Esophagus squamous epithelium (tissue), 4 donors: ENCODE measurements at regions not wholly inside any gene's neighbourhood (a gene's known extent, or its start where the extent isn't known, plus 50 kb on each side); places are given as distances from the start of the nearest gene placed in this dataset.

Experiments
- CTCF ChIP-seq, 6 experiments: fragments of 450-650 bp in 4 of 6; fragments of 200-600 bp in 2 of 6; sonication (generic) in 2 of 6; IDR thresholded peaks; one replicate each; pipeline ENCODE4 v1.5.1; 2016 to 2019; ENCODE audit warnings: antibody characterized with exemption in 6 of 6, mild to moderate bottlenecking in 4 of 6, moderate library complexity in 4 of 6
- POLR2A ChIP-seq, 4 donors: fragments of 450-650 bp; IDR thresholded peaks; one replicate each; pipeline ENCODE4 v1.6.1; 2017; ENCODE audit warnings: antibody characterized with exemption in 4 of 4, mild to moderate bottlenecking in 4 of 4, moderate library complexity in 3 of 4

- TF ChIP-seq CTCF (IDR thresholded peaks at IDR 0.05) (no peak), POLR2A (IDR thresholded peaks at IDR 0.05) (no peak)
Measured at GRCh38 chr22:44628835-44629234, 73.2 kb upstream of the PRR5 start.
